ENCODE measurements at regions not wholly inside any gene's neighbourhood (a gene's known extent, or its start where the extent isn't known, plus 50 kb on each side); places are given as distances from the start of the nearest gene placed in this dataset.

- peaks cover 64% of the 10 kb centered on the region for H3K4me1 Mint-ChIP-seq
Measured at GRCh38 chr2:133713049-133713580, 144.9 kb upstream of the NCKAP5 start.

GRCh38 chr2:133716166-133716565 is 147.9 kb upstream of the NCKAP5 start:
- DNase-seq (ENCODE audit: low read depth, low spot score) = no peak
- Mint-ChIP-seq H3K4me3 (no peak overlapping the region), H3K9me3 (peaks cover 18% of the 10 kb centered on the region), H3K36me3 (ENCODE audit: low read depth) (peaks cover 17% of the 10 kb centered on the region), H3K4me1 (peaks cover 50% of the 10 kb centered on the region), H3K27me3 (ENCODE audit: low read depth) (no peaks in the 10 kb centered on the region), H3K27ac (ENCODE audit: unreplicated experiment) (no peak overlapping the region)
- TF ChIP-seq CTCF (conservative IDR thresholded peaks at IDR 0.05) = no peak

More at GRCh38 chr2:133713049-133713580, 144.9 kb upstream of the NCKAP5 start:
- DNase-seq (ENCODE audit: low read depth, low spot score) = no peak
- no peak overlapping the region for H3K27ac Mint-ChIP-seq (ENCODE audit: unreplicated experiment)
- H3K36me3 Mint-ChIP-seq (ENCODE audit: low read depth) = peaks cover 20% of the 10 kb centered on the region
- no peak for TF ChIP-seq CTCF (conservative IDR thresholded peaks at IDR 0.05)
- no peak overlapping the region for H3K4me3 Mint-ChIP-seq
- H3K27me3 Mint-ChIP-seq (ENCODE audit: low read depth) = no peaks in the 10 kb centered on the region
- H3K9me3 Mint-ChIP-seq = peaks cover 16% of the 10 kb centered on the region

GRCh38 chr2:133717497-133717896 is 149.2 kb upstream of the NCKAP5 start:
- H3K9me3 Mint-ChIP-seq = peaks cover 18% of the 10 kb centered on the region
- H3K27ac Mint-ChIP-seq (ENCODE audit: unreplicated experiment) = no peak overlapping the region
- H3K27me3 Mint-ChIP-seq (ENCODE audit: low read depth) = no peaks in the 10 kb centered on the region

GRCh38 chr2:133718688-133719201 is 150.5 kb upstream of the NCKAP5 start:
- peaks cover 27% of the 10 kb centered on the region for H3K4me1 Mint-ChIP-seq

More at GRCh38 chr2:133717497-133717896, 149.2 kb upstream of the NCKAP5 start:
- no peak for DNase-seq (ENCODE audit: low read depth, low spot score)
- no peak for TF ChIP-seq CTCF (conservative IDR thresholded peaks at IDR 0.05)
- Mint-ChIP-seq H3K36me3 (ENCODE audit: low read depth) (peaks cover 17% of the 10 kb centered on the region), H3K4me3 (no peak overlapping the region), H3K4me1 (peaks cover 37% of the 10 kb centered on the region)

GRCh38 chr2:133720429-133720828 is 152.2 kb upstream of the NCKAP5 start:
- H3K4me1 Mint-ChIP-seq = peaks cover 11% of the 10 kb centered on the region
- no peak for DNase-seq (ENCODE audit: low read depth, low spot score)
- H3K36me3 Mint-ChIP-seq (ENCODE audit: low read depth) = peaks cover 16% of the 10 kb centered on the region

More at GRCh38 chr2:133718688-133719201, 150.5 kb upstream of the NCKAP5 start:
- no peak overlapping the region for H3K4me3 Mint-ChIP-seq
- no peaks in the 10 kb centered on the region for H3K27me3 Mint-ChIP-seq (ENCODE audit: low read depth)
- H3K36me3 Mint-ChIP-seq (ENCODE audit: low read depth) = peaks cover 16% of the 10 kb centered on the region
- no peak for DNase-seq (ENCODE audit: low read depth, low spot score)
- H3K27ac Mint-ChIP-seq (ENCODE audit: unreplicated experiment) = peak overlapping the region; percentile 95
- no peak for TF ChIP-seq CTCF (conservative IDR thresholded peaks at IDR 0.05)
- peaks cover 23% of the 10 kb centered on the region for H3K9me3 Mint-ChIP-seq

More at GRCh38 chr2:133720429-133720828, 152.2 kb upstream of the NCKAP5 start:
- Mint-ChIP-seq H3K4me3 (no peak overlapping the region), H3K9me3 (peaks cover 25% of the 10 kb centered on the region), H3K27ac (ENCODE audit: unreplicated experiment) (no peak overlapping the region), H3K27me3 (ENCODE audit: low read depth) (no peaks in the 10 kb centered on the region)
- TF ChIP-seq CTCF (conservative IDR thresholded peaks at IDR 0.05) = no peak

Measured in neural crest cell (in vitro differentiated cells).